HL-60 (cell line): ENCODE measurements at regions not wholly inside any gene's neighbourhood (a gene's known extent, or its start where the extent isn't known, plus 50 kb on each side); places are given as distances from the start of the nearest gene placed in this dataset.

Experiments used
- CTCF ChIP-seq: IDR thresholded peaks from one replicate; pipeline ENCODE4 v1.5.1; 2011; ENCODE audit warnings: low read length, control low read depth, inconsistent platforms; ENCODE audit not compliant: insufficient read depth
- GABPA ChIP-seq: IDR thresholded peaks from 2 replicates; pipeline ENCODE4 v1.6.1; 2012; ENCODE audit warnings: low read depth
- POLR2AphosphoS5 ChIP-seq: IDR thresholded peaks from 2 replicates; pipeline ENCODE4 v1.6.1; 2012; ENCODE audit warnings: low read depth
- REST ChIP-seq: IDR thresholded peaks from 2 replicates; pipeline ENCODE4 v1.6.1; 2012; ENCODE audit warnings: low read depth; ENCODE audit not compliant: insufficient replicate concordance

- TF ChIP-seq POLR2AphosphoS5 (no peak), CTCF (no peak), REST (no peak), GABPA (no peak)
Observed at GRCh38 chrX:39759526-39760224, 338.1 kb downstream of the BCOR start.
